GDM1 (cell line): ENCODE measurements at regions not wholly inside any gene's neighbourhood (a gene's known extent, or its start where the extent isn't known, plus 50 kb on each side); places are given as distances from the start of the nearest gene placed in this dataset.

Experiments
- DNase-seq: peaks from one replicate; lab custom pipeline; 2025; lab: John Stamatoyannopoulos, UW

- no peak for DNase-seq
These were observed 52.8 kb upstream of the SVIL start for GRCh38 chr10:29687421-29688164.

- DNase-seq: no peak
These were observed 50.7 kb upstream of the SVIL start for GRCh38 chr10:29685506-29685905.
